CD1c-positive myeloid dendritic cell (primary cell): ENCODE measurements at regions not wholly inside any gene's neighbourhood (a gene's known extent, or its start where the extent isn't known, plus 50 kb on each side); places are given as distances from the start of the nearest gene placed in this dataset.

ENCODE experiments used
- DNase-seq: peaks from one replicate; pipeline ENCODE4 v3.0.0-alpha.2; 2016; ENCODE audit errors: extremely low spot score

GRCh38 chr4:52288212-52288855 is 237.2 kb downstream of the SPATA18 start:
- DNase-seq = no peak

- no peak for DNase-seq
Measured at GRCh38 chr4:52290466-52290865, 239.4 kb downstream of the SPATA18 start.

GRCh38 chr4:52292245-52292644 is 241.1 kb downstream of the SPATA18 start:
- no peak for DNase-seq

GRCh38 chr4:52296341-52296740 is 245.2 kb downstream of the SPATA18 start:
- no peak for DNase-seq

- DNase-seq = no peak
Measured at GRCh38 chr4:52298444-52298843, 247.3 kb downstream of the SPATA18 start.

GRCh38 chr4:52299120-52299519 is 248.0 kb downstream of the SPATA18 start:
- no peak for DNase-seq

- DNase-seq = no peak
Measured at GRCh38 chr4:52311464-52312125, 260.5 kb downstream of the SPATA18 start.

- DNase-seq = no peak
Measured at GRCh38 chr4:52312722-52313121, 261.6 kb downstream of the SPATA18 start.

- DNase-seq = no peak
Measured at GRCh38 chr4:52317361-52317879, 266.3 kb downstream of the SPATA18 start.

- DNase-seq = no peak
Measured at GRCh38 chr4:52317981-52318380, 266.9 kb downstream of the SPATA18 start.

GRCh38 chr4:52329894-52330293 is 278.8 kb downstream of the SPATA18 start:
- no peak for DNase-seq

- no peak for DNase-seq
Measured at GRCh38 chr4:52343595-52343994, 292.5 kb downstream of the SPATA18 start.

- no peak for DNase-seq
Measured at GRCh38 chr4:52350926-52351325, 299.8 kb downstream of the SPATA18 start.

GRCh38 chr4:52358366-52358765 is 300.7 kb downstream of the USP46 start:
- no peak for DNase-seq

GRCh38 chr4:52358883-52359321 is 300.2 kb downstream of the USP46 start:
- DNase-seq = no peak

GRCh38 chr4:52366191-52366590 is 292.9 kb downstream of the USP46 start:
- no peak for DNase-seq

GRCh38 chr4:52366621-52367020 is 292.5 kb downstream of the USP46 start:
- no peak for DNase-seq

GRCh38 chr4:52367282-52367830 is 291.7 kb downstream of the USP46 start:
- DNase-seq = no peak

GRCh38 chr4:52368895-52369294 is 290.2 kb downstream of the USP46 start:
- DNase-seq = no peak

GRCh38 chr4:52369649-52370048 is 289.5 kb downstream of the USP46 start:
- no peak for DNase-seq

GRCh38 chr4:52370576-52370975 is 288.5 kb downstream of the USP46 start:
- DNase-seq = no peak

- no peak for DNase-seq
Measured at GRCh38 chr4:52371841-52372240, 287.3 kb downstream of the USP46 start.

- no peak for DNase-seq
Measured at GRCh38 chr4:52372269-52372668, 286.8 kb downstream of the USP46 start.
